Caco-2 (cell line): ENCODE measurements at regions not wholly inside any gene's neighbourhood (a gene's known extent, or its start where the extent isn't known, plus 50 kb on each side); places are given as distances from the start of the nearest gene placed in this dataset.

Experiments
- BruUV-seq: library from RNA; stranded (reverse); fragments of 400-500 nt; replicated peaks from 2 replicates; lab custom pipeline; 2021; lab: Mats Ljungman, UMichigan
- CTCF ChIA-PET: fragments of 300-600 bp; sonication (Branson Sonifier 250); formaldehyde crosslinking; loops from one replicate; lab custom pipeline; 2022; ENCODE audit warnings: antibody characterized with exemption; lab: Charles Lee
- POLR2A ChIA-PET: fragments of 300-600 bp; sonication (Branson Sonifier 250); formaldehyde crosslinking; loops from one replicate; lab custom pipeline; 2022; ENCODE audit warnings: antibody characterized with exemption; lab: Charles Lee
- DNase-seq, 2 experiments: peaks; one replicate each; pipeline versions ENCODE4 v3.0.0 to v3.0.0-alpha.2; 2020 to 2022
- H3K27me3 ChIP-seq: replicated peaks from 2 replicates; pipeline ENCODE4 v1.6.0; 2011; ENCODE audit warnings: low read length; ENCODE audit not compliant: control insufficient read depth, insufficient read depth
- H3K36me3 ChIP-seq: 2 replicates; pipeline ENCODE4 v1.5.1; 2011; ENCODE audit warnings: low read length; ENCODE audit not compliant: control insufficient read depth, insufficient read depth
- H3K4me1 ChIP-seq: fragments of 250-450 bp; sonication (Bioruptor Pico); 2 replicates; pipeline ENCODE4 v1.5.1; 2020; ENCODE audit warnings: mild to moderate bottlenecking
- H3K4me3 ChIP-seq: 2 replicates; pipeline ENCODE4 v1.5.1; 2011; ENCODE audit warnings: low read depth, mild to moderate bottlenecking, control low read depth, low read length
- H3K9me3 ChIP-seq: fragments of 250-450 bp; sonication (Bioruptor Pico); 2 replicates; pipeline ENCODE4 v1.5.1; 2020; ENCODE audit warnings: mild to moderate bottlenecking, moderate library complexity
- H3K27ac Mint-ChIP-seq: one replicate; pipeline ENCODE4 v1.8.0; 2022; ENCODE audit warnings: mixed read lengths; ENCODE audit not compliant: unreplicated experiment
- H3K27me3 Mint-ChIP-seq: one replicate; pipeline ENCODE4 v1.8.0; 2022; ENCODE audit warnings: mixed read lengths; ENCODE audit not compliant: insufficient read depth, unreplicated experiment
- H3K36me3 Mint-ChIP-seq: one replicate; pipeline ENCODE4 v1.8.0; 2022; ENCODE audit warnings: mild to moderate bottlenecking, mixed read lengths; ENCODE audit not compliant: insufficient read depth, unreplicated experiment
- H3K4me1 Mint-ChIP-seq: one replicate; pipeline ENCODE4 v1.8.0; 2022; ENCODE audit warnings: low read depth, mixed read lengths; ENCODE audit not compliant: unreplicated experiment
- H3K4me3 Mint-ChIP-seq: one replicate; pipeline ENCODE4 v1.8.0; 2022; ENCODE audit warnings: mild to moderate bottlenecking, moderate library complexity, mixed read lengths; ENCODE audit not compliant: unreplicated experiment
- H3K9me3 Mint-ChIP-seq: one replicate; pipeline ENCODE4 v1.8.0; 2022; ENCODE audit warnings: mixed read lengths; ENCODE audit not compliant: unreplicated experiment
- CTCF ChIP-seq, 2 experiments: fragments of 200-600 bp in 1 of 2; IDR thresholded peaks; 1 replicate in 1 of 2; 2 replicates in 1 of 2; pipeline versions ENCODE4 v1.5.1 to v1.8.0; 2011 to 2022; ENCODE audit warnings: antibody characterized with exemption in 1 of 2, control low read depth in 1 of 2, inconsistent platforms in 1 of 2, low read depth in 1 of 2, low read length in 1 of 2, mild to moderate bottlenecking in 1 of 2, moderate library complexity in 1 of 2; ENCODE audit not compliant: insufficient read depth in 1 of 2, severe bottlenecking in 1 of 2, unreplicated experiment in 1 of 2
- intact Hi-C: fragments of 100-400 bp; cut with micrococcal nuclease; formaldehyde crosslinking; loops from one replicate; pipeline ENCODE4 v1.10.0; 2022; ENCODE audit not compliant: unreplicated experiment

- Mint-ChIP-seq H3K27me3 (peaks cover 4% of the 10 kb centered on the region), H3K36me3 (no peaks in the 10 kb centered on the region), H3K27ac (no peak overlapping the region), H3K4me3 (no peak overlapping the region), H3K9me3 (peaks cover 3% of the 10 kb centered on the region), H3K4me1 (no peaks in the 10 kb centered on the region)
- Histone ChIP-seq H3K36me3 (no peaks in the 10 kb centered on the region), H3K27me3 (no peaks in the 10 kb centered on the region), H3K9me3 (no peaks in the 10 kb centered on the region), H3K4me3 (no peak overlapping the region), H3K4me1 (no peaks in the 10 kb centered on the region)
- intact Hi-C loops = no loop called here
- DNase-seq = no peak
- BruUV-seq = no TSS peak
- ChIA-PET CTCF (no interaction called here), POLR2A (no interaction called here)
- TF ChIP-seq CTCF (IDR thresholded peaks at IDR 0.05; ENCODE audit: insufficient read depth in 1 of 2, low read depth in 1 of 2, low read length in 1 of 2, severe bottlenecking in 1 of 2, unreplicated experiment in 1 of 2) = no peak
Measured at GRCh38 chr5:6856653-6857052, 143.4 kb downstream of the TENT4A start.

GRCh38 chr5:6858419-6858818 lies 145.2 kb downstream of the TENT4A start:
- Mint-ChIP-seq H3K4me1 (no peaks in the 10 kb centered on the region), H3K4me3 (no peak overlapping the region), H3K27me3 (peaks cover 10% of the 10 kb centered on the region), H3K27ac (no peak overlapping the region), H3K9me3 (peaks cover 19% of the 10 kb centered on the region), H3K36me3 (no peaks in the 10 kb centered on the region)
- Histone ChIP-seq H3K36me3 (no peaks in the 10 kb centered on the region), H3K9me3 (no peaks in the 10 kb centered on the region), H3K27me3 (no peaks in the 10 kb centered on the region), H3K4me3 (no peak overlapping the region), H3K4me1 (no peaks in the 10 kb centered on the region)
- CTCF ChIA-PET = no interaction called here
- POLR2A ChIA-PET = no interaction called here
- no peak for TF ChIP-seq CTCF (IDR thresholded peaks at IDR 0.05; ENCODE audit: insufficient read depth in 1 of 2, low read depth in 1 of 2, low read length in 1 of 2, severe bottlenecking in 1 of 2, unreplicated experiment in 1 of 2)
- no TSS peak for BruUV-seq
- no peak for DNase-seq
- intact Hi-C loops = no loop called here

- TF ChIP-seq CTCF (IDR thresholded peaks at IDR 0.05; ENCODE audit: insufficient read depth in 1 of 2, low read depth in 1 of 2, low read length in 1 of 2, severe bottlenecking in 1 of 2, unreplicated experiment in 1 of 2) = no peak
- H3K4me1 Mint-ChIP-seq = no peaks in the 10 kb centered on the region
- no peaks in the 10 kb centered on the region for H3K27me3 ChIP-seq
Measured at GRCh38 chr5:6859023-6859422, 145.8 kb downstream of the TENT4A start.

More at GRCh38 chr5:6859023-6859422, 145.8 kb downstream of the TENT4A start:
- Histone ChIP-seq H3K9me3 (no peaks in the 10 kb centered on the region), H3K4me1 (no peaks in the 10 kb centered on the region), H3K4me3 (no peak overlapping the region), H3K36me3 (no peaks in the 10 kb centered on the region)
- POLR2A ChIA-PET = no interaction called here
- no peaks in the 10 kb centered on the region for H3K36me3 Mint-ChIP-seq
- intact Hi-C loops = no loop called here
- CTCF ChIA-PET = no interaction called here
- H3K27me3 Mint-ChIP-seq = peaks cover 13% of the 10 kb centered on the region
- BruUV-seq = no TSS peak
- no peak overlapping the region for H3K4me3 Mint-ChIP-seq
- H3K9me3 Mint-ChIP-seq = peaks cover 22% of the 10 kb centered on the region
- no peak for DNase-seq
- no peak overlapping the region for H3K27ac Mint-ChIP-seq
